ENCODE measurements at regions not wholly inside any gene's neighbourhood (a gene's known extent, or its start where the extent isn't known, plus 50 kb on each side); places are given as distances from the start of the nearest gene placed in this dataset.

DNA sequence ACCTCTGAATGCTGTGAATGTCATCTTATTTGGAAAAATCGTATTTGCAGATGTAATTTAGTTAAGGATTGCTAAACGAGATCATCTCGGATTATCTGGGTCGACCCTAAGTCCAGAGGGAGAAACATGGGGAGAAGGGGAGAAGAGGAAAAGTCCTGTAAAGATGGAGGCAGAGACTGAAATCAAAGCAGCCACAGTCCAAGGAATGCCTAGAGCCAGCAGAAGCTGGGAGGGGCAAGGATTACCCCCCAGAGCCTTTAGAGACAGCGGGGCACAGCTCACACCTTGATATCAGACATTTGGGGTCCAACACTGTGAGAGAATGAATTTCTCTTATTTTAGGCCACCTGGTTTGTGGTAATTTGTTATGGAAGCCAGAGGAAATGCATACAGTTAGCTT lies 104.9 kb upstream of the YPEL5 start:
- Histone ChIP-seq H3K36me3 (no peaks in the 10 kb centered on the region), H3K9me3 (no peaks in the 10 kb centered on the region), H3K27ac (no peak overlapping the region), H3K4me1 (ENCODE audit: control insufficient read depth in 1 of 2, low read depth in 2 of 2) (no peaks in the 10 kb centered on the region), H3K27me3 (replicated peaks; ENCODE audit: insufficient read depth) (no peaks in the 10 kb centered on the region), H3K4me3 (no peak overlapping the region)
- ATAC-seq (ENCODE audit: insufficient number of reproducible peaks, low FRiP score, low read depth) (no peak), DNase-seq (ENCODE audit: low spot score) (no peak)
- TF ChIP-seq, protein P1, sequence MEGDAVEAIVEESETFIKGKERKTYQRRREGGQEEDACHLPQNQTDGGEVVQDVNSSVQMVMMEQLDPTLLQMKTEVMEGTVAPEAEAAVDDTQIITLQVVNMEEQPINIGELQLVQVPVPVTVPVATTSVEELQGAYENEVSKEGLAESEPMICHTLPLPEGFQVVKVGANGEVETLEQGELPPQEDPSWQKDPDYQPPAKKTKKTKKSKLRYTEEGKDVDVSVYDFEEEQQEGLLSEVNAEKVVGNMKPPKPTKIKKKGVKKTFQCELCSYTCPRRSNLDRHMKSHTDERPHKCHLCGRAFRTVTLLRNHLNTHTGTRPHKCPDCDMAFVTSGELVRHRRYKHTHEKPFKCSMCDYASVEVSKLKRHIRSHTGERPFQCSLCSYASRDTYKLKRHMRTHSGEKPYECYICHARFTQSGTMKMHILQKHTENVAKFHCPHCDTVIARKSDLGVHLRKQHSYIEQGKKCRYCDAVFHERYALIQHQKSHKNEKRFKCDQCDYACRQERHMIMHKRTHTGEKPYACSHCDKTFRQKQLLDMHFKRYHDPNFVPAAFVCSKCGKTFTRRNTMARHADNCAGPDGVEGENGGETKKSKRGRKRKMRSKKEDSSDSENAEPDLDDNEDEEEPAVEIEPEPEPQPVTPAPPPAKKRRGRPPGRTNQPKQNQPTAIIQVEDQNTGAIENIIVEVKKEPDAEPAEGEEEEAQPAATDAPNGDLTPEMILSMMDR (IDR thresholded peaks at IDR 0.05), result no peak

DNA sequence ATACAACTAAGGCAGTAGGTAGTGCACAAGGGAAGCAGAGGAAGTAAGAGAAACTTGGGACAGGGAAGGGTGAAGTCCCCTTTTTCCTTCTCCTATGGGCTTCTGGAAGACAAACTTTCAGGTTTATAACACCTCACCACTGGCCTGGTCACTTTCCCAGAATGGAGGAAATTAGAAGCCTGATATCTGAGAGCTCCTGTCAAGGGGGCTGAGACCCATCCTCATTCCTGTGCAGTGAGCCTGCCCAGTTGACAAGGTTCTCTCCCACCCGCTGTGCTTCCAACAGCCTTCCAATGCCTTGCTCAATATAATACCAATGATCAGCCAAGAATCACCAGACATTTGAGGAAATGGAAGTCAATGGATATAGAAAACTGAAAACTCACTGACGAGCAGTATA lies 100.4 kb upstream of the YPEL5 start:
- DNase-seq (ENCODE audit: low spot score) (no peak), ATAC-seq (ENCODE audit: insufficient number of reproducible peaks, low FRiP score, low read depth) (no peak)
- TF ChIP-seq, protein P1 (IDR thresholded peaks at IDR 0.05), result no peak
- H3K9me3 ChIP-seq, result no peaks in the 10 kb centered on the region
- no peak overlapping the region for H3K27ac ChIP-seq
- H3K4me3 ChIP-seq, result no peak overlapping the region
- H3K27me3 ChIP-seq (replicated peaks; ENCODE audit: insufficient read depth), result no peaks in the 10 kb centered on the region
- no peaks in the 10 kb centered on the region for H3K36me3 ChIP-seq
- no peaks in the 10 kb centered on the region for H3K4me1 ChIP-seq (ENCODE audit: control insufficient read depth in 1 of 2, low read depth in 2 of 2)

DNA sequence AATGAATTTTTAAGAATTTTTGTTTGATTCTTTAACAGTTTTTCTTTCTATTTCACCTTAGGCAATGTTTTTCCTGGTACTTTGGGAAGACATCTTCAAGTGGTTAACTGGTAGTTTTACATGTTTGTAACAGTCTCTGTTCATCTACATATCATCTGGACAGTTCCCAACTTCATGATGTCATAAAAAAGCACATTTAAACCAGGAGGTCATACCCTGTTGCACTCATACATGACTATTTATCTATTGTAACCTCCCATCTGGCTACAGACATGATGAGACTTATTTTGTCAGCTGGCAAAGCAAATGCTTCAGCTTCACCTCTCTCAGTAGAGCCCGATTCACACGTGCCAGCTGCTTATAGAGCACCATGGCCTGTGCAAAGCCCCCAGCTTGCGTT lies 99.8 kb upstream of the YPEL5 start:
- no peak for ATAC-seq (ENCODE audit: insufficient number of reproducible peaks, low FRiP score, low read depth)
- H3K9me3 ChIP-seq, result no peaks in the 10 kb centered on the region
- H3K36me3 ChIP-seq, result no peaks in the 10 kb centered on the region
- TF ChIP-seq, protein P1 (IDR thresholded peaks at IDR 0.05), result no peak
- DNase-seq (ENCODE audit: low spot score), result no peak
- H3K27ac ChIP-seq, result no peak overlapping the region
- no peaks in the 10 kb centered on the region for H3K27me3 ChIP-seq (replicated peaks; ENCODE audit: insufficient read depth)
- H3K4me3 ChIP-seq, result no peak overlapping the region
- no peaks in the 10 kb centered on the region for H3K4me1 ChIP-seq (ENCODE audit: control insufficient read depth in 1 of 2, low read depth in 2 of 2)

DNA sequence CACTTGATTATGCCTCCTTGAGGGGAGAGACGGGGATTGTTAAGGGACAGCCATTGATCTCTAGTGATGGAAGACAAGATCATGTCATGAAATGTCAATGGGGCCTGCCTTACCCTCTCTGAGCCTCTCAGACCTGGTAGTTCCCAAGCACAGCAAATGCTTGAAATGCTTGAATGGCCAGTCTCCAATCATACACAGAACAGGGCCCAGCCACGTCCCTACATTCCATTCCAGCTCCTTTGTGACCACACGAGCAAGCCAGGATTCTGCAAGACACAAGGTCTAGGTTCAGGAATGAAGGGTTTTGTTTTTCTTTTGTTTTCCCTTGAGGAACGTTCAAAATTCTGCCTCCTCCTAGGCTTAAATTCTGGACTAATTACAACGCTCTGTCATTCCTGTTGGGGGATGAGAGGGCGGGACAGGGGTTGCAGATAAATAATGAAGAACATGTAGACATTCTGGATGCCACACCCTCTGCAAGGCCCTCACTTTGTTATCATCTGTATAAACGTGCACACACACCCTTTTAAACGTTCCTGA lies 98.1 kb upstream of the YPEL5 start:
- H3K9me3 ChIP-seq, result no peaks in the 10 kb centered on the region
- DNase-seq (ENCODE audit: low spot score), result no peak
- H3K27me3 ChIP-seq (replicated peaks; ENCODE audit: insufficient read depth), result no peaks in the 10 kb centered on the region
- TF ChIP-seq, protein P1 (IDR thresholded peaks at IDR 0.05), result no peak
- ATAC-seq (ENCODE audit: insufficient number of reproducible peaks, low FRiP score, low read depth), result no peak
- H3K4me1 ChIP-seq (ENCODE audit: control insufficient read depth in 1 of 2, low read depth in 2 of 2), result no peaks in the 10 kb centered on the region
- no peak overlapping the region for H3K4me3 ChIP-seq
- H3K36me3 ChIP-seq, result no peaks in the 10 kb centered on the region
- no peak overlapping the region for H3K27ac ChIP-seq

DNA sequence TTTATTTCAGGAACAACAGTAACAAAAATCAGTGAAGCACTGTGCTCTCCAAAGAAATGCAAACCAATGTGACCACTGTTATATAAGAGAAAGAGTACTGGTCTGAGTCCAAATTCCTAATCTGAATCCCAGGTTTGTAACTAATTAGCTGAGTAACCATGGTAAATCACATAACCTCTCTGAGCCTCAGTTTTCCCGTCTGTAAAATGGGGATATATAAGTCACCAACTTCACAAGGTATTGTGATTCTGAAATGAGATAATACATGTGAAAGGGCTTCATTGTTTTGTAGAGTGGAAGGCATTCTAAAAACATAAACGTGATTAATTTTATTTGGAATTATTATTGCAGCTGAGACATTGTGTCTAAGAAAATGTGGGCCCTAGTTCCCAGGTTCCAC lies 91.3 kb upstream of the YPEL5 start:
- Histone ChIP-seq H3K4me3 (no peak overlapping the region), H3K4me1 (ENCODE audit: control insufficient read depth in 1 of 2, low read depth in 2 of 2) (no peaks in the 10 kb centered on the region), H3K9me3 (no peaks in the 10 kb centered on the region), H3K27me3 (replicated peaks; ENCODE audit: insufficient read depth) (no peaks in the 10 kb centered on the region), H3K27ac (no peak overlapping the region), H3K36me3 (no peaks in the 10 kb centered on the region)
- ATAC-seq (ENCODE audit: insufficient number of reproducible peaks, low FRiP score, low read depth), result no peak
- no peak for DNase-seq (ENCODE audit: low spot score)
- TF ChIP-seq, protein P1 (IDR thresholded peaks at IDR 0.05), result no peak
